WTC11 (cell line): ENCODE measurements at regions not wholly inside any gene's neighbourhood (a gene's known extent, or its start where the extent isn't known, plus 50 kb on each side); places are given as distances from the start of the nearest gene placed in this dataset.

ENCODE experiments used
- CBFB ChIP-seq: sonication (generic); formaldehyde crosslinking; IDR thresholded peaks from 2 replicates; pipeline ENCODE4 v1.8.1; 2022; ENCODE audit warnings: mild to moderate bottlenecking, low read depth, missing genetic modification reagents
- JUN ChIP-seq: sonication (generic); formaldehyde crosslinking; IDR thresholded peaks from 2 replicates; pipeline ENCODE4 v1.8.0; 2023; ENCODE audit warnings: mild to moderate bottlenecking, missing genetic modification reagents
- MYBL2 ChIP-seq: sonication (generic); formaldehyde crosslinking; IDR thresholded peaks from 2 replicates; pipeline ENCODE4 v1.8.1; 2023; ENCODE audit warnings: mild to moderate bottlenecking, moderate library complexity, missing genetic modification reagents
- NR2C2 ChIP-seq: sonication (generic); formaldehyde crosslinking; IDR thresholded peaks from 2 replicates; pipeline ENCODE4 v1.8.0; 2022; ENCODE audit warnings: mild to moderate bottlenecking, missing genetic modification reagents
- SOX15 ChIP-seq: fragments of 250-450 bp; sonication (Bioruptor Pico); IDR thresholded peaks from 2 replicates; pipeline ENCODE4 v1.9.0; 2021; ENCODE audit warnings: mild to moderate bottlenecking
- TCF7 ChIP-seq: sonication (generic); formaldehyde crosslinking; IDR thresholded peaks from 2 replicates; pipeline ENCODE4 v1.8.0; 2022; ENCODE audit warnings: mild to moderate bottlenecking, low read depth, missing genetic modification reagents, moderate library complexity
- TP53 ChIP-seq: sonication (generic); formaldehyde crosslinking; IDR thresholded peaks from 2 replicates; pipeline ENCODE4 v1.8.1; 2023; ENCODE audit warnings: mild to moderate bottlenecking, missing genetic modification reagents
- ZBTB21 ChIP-seq: sonication (generic); formaldehyde crosslinking; IDR thresholded peaks from 2 replicates; pipeline ENCODE4 v1.8.1; 2023; ENCODE audit warnings: mild to moderate bottlenecking, missing genetic modification reagents, borderline replicate concordance
- ZNF121 ChIP-seq: sonication (generic); formaldehyde crosslinking; IDR thresholded peaks from 2 replicates; pipeline ENCODE4 v1.8.0; 2023; ENCODE audit warnings: missing genetic modification reagents
- ZNF232 ChIP-seq: sonication (generic); formaldehyde crosslinking; IDR thresholded peaks from 2 replicates; pipeline ENCODE4 v1.8.0; 2022; ENCODE audit warnings: mild to moderate bottlenecking, missing genetic modification reagents
- ZNF263 ChIP-seq: sonication (generic); formaldehyde crosslinking; IDR thresholded peaks from 2 replicates; pipeline ENCODE4 v1.8.1; 2022; ENCODE audit warnings: low read depth, mild to moderate bottlenecking, moderate library complexity, missing genetic modification reagents
- TF ChIP-seq, protein P1 (sequence below): fragments of 200-600 bp; IDR thresholded peaks from 2 replicates; pipeline ENCODE4 v1.8.0; 2022; ENCODE audit warnings: antibody characterized with exemption
- TF ChIP-seq, protein P2 (sequence below): sonication (generic); formaldehyde crosslinking; IDR thresholded peaks from 2 replicates; pipeline ENCODE4 v1.8.1; 2023; ENCODE audit warnings: mild to moderate bottlenecking, missing genetic modification reagents, moderate library complexity
- TF ChIP-seq, protein P3 (sequence below): sonication (generic); formaldehyde crosslinking; IDR thresholded peaks from 2 replicates; pipeline ENCODE4 v1.8.0; 2023; ENCODE audit warnings: missing genetic modification reagents, mild to moderate bottlenecking, borderline replicate concordance

DNA sequence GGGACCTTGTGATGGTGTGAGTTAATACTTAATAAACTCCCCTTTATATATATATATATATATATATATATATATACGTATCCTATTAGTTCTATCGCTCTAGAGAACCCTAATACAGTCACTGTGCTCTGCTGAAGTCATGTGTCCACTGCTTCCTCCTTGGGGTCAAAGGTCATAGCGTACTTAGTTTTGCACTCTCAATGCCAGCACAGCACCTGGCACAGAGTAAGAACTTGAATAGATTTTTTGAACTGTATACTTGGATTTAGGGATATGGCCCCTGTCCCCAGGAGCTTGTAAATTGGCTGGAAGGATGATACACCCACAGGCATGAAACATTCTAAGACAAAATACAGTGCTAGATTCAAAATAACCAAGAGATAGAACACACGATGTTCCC is 58.9 kb upstream of the PLXNA4 start:
- TF ChIP-seq ZNF232 (no peak), NR2C2 (CRISPR knock-in tag) (no peak), TP53 (CRISPR knock-in tag) (no peak), ZBTB21 (no peak), ZNF121 (no peak), ZNF263 (CRISPR knock-in tag) (no peak), TCF7 (CRISPR knock-in tag) (no peak), MYBL2 (CRISPR knock-in tag) (no peak), CBFB (CRISPR knock-in tag) (no peak), JUN (CRISPR knock-in tag) (no peak), SOX15 (CRISPR knock-in tag) (no peak)
- TF ChIP-seq, protein P1, sequence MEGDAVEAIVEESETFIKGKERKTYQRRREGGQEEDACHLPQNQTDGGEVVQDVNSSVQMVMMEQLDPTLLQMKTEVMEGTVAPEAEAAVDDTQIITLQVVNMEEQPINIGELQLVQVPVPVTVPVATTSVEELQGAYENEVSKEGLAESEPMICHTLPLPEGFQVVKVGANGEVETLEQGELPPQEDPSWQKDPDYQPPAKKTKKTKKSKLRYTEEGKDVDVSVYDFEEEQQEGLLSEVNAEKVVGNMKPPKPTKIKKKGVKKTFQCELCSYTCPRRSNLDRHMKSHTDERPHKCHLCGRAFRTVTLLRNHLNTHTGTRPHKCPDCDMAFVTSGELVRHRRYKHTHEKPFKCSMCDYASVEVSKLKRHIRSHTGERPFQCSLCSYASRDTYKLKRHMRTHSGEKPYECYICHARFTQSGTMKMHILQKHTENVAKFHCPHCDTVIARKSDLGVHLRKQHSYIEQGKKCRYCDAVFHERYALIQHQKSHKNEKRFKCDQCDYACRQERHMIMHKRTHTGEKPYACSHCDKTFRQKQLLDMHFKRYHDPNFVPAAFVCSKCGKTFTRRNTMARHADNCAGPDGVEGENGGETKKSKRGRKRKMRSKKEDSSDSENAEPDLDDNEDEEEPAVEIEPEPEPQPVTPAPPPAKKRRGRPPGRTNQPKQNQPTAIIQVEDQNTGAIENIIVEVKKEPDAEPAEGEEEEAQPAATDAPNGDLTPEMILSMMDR = no peak
- TF ChIP-seq, protein P2, sequence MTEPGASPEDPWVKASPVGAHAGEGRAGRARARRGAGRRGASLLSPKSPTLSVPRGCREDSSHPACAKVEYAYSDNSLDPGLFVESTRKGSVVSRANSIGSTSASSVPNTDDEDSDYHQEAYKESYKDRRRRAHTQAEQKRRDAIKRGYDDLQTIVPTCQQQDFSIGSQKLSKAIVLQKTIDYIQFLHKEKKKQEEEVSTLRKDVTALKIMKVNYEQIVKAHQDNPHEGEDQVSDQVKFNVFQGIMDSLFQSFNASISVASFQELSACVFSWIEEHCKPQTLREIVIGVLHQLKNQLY (CRISPR knock-in tag) = no peak
- TF ChIP-seq, protein P3, sequence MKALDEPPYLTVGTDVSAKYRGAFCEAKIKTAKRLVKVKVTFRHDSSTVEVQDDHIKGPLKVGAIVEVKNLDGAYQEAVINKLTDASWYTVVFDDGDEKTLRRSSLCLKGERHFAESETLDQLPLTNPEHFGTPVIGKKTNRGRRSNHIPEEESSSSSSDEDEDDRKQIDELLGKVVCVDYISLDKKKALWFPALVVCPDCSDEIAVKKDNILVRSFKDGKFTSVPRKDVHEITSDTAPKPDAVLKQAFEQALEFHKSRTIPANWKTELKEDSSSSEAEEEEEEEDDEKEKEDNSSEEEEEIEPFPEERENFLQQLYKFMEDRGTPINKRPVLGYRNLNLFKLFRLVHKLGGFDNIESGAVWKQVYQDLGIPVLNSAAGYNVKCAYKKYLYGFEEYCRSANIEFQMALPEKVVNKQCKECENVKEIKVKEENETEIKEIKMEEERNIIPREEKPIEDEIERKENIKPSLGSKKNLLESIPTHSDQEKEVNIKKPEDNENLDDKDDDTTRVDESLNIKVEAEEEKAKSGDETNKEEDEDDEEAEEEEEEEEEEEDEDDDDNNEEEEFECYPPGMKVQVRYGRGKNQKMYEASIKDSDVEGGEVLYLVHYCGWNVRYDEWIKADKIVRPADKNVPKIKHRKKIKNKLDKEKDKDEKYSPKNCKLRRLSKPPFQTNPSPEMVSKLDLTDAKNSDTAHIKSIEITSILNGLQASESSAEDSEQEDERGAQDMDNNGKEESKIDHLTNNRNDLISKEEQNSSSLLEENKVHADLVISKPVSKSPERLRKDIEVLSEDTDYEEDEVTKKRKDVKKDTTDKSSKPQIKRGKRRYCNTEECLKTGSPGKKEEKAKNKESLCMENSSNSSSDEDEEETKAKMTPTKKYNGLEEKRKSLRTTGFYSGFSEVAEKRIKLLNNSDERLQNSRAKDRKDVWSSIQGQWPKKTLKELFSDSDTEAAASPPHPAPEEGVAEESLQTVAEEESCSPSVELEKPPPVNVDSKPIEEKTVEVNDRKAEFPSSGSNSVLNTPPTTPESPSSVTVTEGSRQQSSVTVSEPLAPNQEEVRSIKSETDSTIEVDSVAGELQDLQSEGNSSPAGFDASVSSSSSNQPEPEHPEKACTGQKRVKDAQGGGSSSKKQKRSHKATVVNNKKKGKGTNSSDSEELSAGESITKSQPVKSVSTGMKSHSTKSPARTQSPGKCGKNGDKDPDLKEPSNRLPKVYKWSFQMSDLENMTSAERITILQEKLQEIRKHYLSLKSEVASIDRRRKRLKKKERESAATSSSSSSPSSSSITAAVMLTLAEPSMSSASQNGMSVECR (CRISPR knock-in tag) = no peak
